ENCODE measurements at regions not wholly inside any gene's neighbourhood (a gene's known extent, or its start where the extent isn't known, plus 50 kb on each side); places are given as distances from the start of the nearest gene placed in this dataset.
"Not testable (repeated sequence)": the region's sequence is repeated elsewhere in the genome, so short reads cannot be mapped to it uniquely, and the experiment has no call there.

DNA sequence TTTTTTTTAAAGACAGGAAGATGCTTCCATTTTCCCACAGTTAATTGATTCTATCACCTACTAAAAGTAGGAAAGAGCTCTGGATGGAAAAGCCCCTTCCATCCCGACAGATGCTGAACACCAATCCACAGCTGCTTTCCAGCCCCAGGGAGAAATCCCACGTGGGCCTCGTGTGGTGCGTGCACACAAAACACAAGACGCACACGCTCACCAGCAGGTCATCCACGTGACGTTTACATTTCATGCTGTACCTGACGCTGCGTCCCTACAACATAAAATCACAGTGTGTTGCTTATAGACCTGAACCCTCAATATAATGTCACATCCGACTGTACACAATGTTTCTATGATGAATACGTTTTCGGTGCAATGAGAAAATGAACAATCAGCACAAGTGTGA, 50.2 kb upstream of the DACT2 start:
- no peak for DNase-seq (ENCODE audit: low read depth, low spot score)

DNA sequence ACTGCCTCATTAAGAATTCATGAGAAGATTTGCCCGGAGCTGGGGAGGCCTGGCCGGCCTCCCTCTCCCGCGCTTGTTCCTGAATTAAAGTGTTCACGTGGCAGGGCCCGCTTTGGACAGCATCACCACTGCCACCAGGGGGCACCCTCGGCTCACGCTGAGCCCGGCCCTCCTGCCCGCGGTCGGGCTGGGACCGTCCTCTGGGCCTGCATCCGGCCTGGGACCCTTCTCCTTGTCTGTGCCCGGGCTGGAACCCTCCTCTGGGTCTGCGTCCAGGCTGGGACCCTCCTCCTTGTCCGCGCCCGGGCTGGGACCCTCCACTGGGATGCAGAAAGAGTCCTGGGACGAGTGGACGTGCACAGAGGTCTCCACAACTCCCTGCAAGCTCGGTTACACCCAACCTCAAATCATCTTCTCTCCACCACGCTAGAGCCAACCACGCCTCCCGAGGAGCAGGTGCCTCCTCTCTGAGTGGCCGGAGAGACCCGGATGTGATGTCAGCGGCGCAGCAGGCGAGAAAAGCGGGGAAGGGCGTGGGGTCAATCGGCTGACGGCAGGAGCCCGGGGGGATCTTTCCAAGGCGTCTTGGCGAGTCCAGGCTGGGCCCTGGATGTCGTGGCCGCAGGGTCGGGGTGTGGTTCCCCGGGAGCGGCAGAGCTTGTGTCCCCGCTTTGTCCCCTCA, 50.9 kb upstream of the DACT2 start:
- DNase-seq (ENCODE audit: low read depth, low spot score) = peak; percentile 21

DNA sequence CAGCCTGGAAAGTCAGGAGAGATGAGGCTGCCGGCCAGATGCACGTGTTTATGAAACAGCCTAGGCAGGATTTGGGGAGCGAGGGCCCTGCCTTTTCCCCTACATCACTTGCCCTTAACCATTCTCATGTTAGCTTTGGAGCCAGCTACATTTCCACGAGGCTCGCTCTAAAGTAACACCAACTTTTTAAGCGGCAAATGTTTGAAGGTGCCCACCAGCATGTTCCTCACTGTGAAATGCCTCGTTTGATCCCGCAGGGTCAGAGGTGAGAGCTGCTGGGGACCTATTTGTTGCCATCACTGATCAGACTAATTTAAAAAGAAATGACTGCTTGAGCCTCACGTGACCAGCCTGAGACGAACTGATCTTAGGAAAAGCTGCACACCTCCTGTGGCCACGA, 51.6 kb upstream of the DACT2 start:
- no peak for DNase-seq (ENCODE audit: low read depth, low spot score)

DNA sequence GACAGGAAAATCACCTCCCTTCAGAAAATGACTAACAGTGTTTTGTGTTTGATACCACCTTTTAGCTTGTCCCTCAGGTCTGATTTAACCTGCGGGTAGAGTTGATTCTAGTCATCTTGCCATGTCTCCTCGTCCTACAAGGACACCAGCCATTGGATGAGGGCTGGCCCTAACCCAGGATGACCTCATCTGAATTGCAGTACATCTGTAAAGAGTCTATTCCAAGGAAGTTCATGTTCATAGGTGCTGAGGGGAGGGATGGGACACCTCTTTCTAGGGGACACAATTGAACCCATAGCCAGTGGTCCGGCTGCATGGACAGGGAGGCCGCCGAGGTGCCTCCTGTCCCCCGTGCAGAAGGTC, 52.0 kb upstream of the DACT2 start:
- no peak for DNase-seq (ENCODE audit: low read depth, low spot score)

DNA sequence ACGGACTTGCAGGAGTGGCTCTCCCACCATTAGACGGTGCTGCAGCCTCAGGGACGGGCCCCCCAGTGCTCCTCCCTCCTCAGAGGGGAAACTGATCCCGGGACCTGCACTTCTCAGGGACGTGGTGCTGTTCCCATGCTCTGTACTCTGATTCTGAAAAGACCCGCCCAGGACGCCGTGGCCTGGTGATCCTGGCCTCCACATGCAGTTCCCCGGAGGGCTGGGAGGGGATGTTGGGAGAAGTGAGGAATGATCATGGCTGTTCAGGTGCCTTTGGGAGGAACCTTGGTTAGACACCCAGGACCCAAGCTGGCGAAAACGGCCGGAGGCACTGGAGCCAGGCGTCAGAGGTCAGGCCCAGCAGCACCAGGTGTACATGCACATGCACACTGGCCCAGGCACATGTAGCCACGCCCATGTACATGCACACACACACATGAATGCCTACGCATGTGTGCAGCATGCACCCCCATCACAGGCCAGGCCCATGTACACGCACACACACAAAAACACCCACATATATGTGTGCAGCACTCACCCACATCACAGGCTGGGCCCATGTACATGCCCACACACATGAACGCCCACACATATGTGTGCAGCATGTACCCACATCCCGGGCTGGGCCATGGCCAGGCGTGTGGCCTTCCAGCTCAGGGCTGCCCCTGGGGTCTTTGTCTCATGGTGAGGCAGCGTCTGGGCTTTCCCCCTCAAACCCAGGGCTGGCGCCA, 52.6 kb upstream of the DACT2 start:
- DNase-seq (ENCODE audit: low read depth, low spot score) = no peak

DNA sequence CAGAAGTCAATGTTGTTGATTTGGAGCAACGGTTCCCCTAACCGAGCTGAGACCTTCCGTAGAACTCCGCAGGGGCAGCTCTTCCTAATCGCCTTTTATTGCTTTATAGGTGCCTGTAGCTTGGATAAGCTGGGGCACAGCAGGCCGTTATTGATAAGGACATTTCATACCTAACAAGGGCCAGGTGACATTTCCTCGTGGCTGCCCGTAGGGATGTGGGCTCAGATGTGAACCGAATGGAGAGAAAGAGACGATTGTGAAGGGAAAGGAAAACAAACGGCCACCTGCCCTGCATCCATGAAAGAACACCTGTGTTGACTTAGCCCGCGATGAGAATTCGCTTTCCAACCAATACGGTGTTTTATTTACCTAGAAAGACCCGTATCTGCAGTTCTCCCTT, 53.3 kb upstream of the DACT2 start:
- no peak for DNase-seq (ENCODE audit: low read depth, low spot score)

DNA sequence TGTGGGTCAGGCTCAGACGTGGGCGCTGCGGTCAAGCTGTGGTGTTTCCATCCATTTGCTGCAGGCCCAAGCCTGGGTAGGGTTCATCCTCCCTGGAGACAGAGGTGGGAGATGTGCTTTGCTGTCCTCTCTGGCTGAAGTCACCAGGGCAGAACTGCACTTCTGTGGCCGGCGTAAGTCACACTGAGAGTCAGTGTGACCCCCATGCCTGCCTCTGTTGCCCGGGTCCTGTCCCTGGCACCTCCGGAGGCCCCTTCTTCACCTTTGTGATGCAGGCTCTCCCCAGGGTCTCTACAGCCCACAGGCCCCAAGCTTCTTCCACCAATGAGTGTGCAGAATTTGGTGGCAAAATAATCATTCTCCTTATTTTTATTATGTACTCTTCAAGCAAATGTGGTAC, 53.8 kb upstream of the DACT2 start:
- DNase-seq (ENCODE audit: low read depth, low spot score) = no peak

DNA sequence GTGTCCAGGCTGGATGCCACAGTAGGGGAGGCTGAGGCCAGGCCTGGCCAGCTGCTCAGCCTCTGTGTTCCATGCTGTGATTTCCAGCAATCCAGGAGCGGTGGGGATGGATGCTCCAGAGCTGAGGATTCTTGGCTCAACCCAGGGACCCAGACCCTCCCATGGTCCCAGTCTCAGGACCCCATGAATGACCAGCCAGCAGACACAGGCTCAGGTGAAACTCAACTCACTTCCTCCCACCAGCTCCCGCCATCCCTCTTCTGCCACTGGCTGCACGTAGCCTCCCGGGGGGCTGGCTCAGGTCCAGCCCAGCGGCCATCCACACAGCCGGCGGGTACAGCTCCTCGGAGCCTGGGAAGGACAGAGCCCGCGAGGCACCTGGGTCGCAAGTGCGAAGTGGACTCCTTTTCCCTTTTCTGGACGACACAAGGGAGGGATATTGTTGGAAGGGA, 54.5 kb upstream of the DACT2 start:
- no peak for DNase-seq (ENCODE audit: low read depth, low spot score)

DNA sequence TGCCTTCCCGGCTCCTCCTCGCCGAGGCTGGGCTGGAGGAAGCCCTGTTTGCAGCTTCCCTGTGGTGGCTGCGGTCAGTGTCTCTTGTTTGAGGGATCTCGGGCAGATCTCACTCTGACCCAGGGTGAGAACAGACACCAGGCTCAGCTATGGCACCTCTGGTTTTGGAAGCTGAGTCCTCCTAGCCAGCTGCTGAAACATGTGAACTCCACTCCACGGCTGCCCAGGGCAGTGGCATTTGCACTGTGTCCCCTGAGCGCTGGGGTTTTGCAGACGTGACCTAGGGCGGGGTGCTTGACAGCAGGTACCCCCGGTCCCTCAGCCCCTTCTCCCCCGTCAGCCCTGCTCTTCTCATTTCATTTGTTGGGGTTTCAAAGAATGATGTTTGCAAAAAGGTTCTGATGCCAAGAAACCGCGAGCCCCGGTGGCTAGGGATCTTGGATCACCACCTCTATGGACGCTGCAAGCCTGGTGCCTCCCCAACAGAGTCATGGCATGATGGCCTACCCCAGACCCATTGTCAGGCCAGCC, 55.0 kb upstream of the DACT2 start:
- DNase-seq (ENCODE audit: low read depth, low spot score) = no peak

DNA sequence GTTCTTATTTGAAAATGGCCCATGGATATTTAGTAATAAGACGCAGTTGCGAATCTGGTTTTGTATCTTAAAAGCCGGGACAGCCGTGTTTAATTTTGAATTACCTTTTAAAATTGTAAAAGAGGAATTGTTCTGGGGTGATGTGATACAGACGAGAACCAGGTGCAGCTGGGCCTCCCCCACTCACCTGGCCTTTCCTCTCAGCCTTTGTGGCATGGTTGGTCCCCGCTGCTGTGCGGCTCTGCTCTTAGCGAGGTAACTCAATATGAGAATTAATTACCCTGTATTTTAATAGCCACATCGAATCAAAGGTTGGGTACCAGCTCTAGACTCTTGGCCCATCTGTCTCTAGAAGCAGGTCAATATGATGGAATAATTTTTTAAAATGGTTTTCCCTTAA, 56.5 kb upstream of the DACT2 start:
- no peak for DNase-seq (ENCODE audit: low read depth, low spot score)

DNA sequence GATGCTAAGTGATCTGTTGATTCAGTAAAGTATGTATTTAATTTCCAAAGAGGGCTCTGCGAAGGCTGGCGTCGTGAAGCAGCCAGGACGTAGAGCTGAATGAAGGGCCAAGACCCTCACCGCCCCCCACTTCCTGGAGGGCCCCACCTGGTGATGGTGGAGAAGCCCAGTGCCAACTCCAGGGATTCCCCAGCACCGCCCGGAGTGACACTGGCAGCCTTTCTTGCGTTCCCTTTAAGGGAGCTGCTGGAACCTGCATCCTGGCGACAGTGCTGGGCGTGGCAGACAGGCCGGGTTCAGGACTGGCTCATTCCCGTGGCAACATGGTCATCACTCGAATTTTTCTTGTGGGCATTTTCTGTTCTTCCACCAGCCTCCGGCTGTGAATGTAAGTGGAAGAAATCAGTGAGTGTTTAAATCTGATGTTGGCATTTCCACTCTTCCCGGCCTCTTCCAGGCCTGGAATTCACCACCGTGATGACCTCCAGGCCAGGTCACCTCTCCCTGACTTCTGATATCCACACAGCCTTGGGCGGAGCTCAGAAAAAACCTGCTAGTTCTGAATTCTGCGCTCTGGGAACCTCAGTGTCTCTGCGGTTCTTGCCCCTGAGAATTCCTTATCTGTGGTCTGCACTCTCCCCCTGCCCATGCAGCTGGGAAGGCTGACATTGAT, 57.4 kb upstream of the DACT2 start:
- DNase-seq (ENCODE audit: low read depth, low spot score) = no peak

DNA sequence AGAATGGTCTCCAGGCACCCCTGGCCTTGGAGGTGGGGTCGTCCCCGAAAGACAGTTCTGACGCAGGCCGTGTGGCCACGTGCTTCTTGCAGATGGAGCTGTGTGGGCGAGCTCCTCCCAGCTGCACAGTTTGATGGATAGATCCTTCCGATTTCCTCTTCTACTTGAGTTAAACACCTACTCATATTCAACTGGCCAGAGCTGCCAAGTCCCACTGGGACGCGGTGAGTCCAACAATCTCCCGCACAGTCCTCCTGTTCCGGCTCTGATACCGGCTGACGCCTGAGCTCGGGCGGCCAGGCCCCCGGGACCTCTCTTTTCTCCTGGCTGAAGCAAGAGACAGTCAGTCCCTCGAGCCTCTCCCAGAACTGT, 57.9 kb upstream of the DACT2 start:
- DNase-seq (ENCODE audit: low read depth, low spot score) = no peak

DNA sequence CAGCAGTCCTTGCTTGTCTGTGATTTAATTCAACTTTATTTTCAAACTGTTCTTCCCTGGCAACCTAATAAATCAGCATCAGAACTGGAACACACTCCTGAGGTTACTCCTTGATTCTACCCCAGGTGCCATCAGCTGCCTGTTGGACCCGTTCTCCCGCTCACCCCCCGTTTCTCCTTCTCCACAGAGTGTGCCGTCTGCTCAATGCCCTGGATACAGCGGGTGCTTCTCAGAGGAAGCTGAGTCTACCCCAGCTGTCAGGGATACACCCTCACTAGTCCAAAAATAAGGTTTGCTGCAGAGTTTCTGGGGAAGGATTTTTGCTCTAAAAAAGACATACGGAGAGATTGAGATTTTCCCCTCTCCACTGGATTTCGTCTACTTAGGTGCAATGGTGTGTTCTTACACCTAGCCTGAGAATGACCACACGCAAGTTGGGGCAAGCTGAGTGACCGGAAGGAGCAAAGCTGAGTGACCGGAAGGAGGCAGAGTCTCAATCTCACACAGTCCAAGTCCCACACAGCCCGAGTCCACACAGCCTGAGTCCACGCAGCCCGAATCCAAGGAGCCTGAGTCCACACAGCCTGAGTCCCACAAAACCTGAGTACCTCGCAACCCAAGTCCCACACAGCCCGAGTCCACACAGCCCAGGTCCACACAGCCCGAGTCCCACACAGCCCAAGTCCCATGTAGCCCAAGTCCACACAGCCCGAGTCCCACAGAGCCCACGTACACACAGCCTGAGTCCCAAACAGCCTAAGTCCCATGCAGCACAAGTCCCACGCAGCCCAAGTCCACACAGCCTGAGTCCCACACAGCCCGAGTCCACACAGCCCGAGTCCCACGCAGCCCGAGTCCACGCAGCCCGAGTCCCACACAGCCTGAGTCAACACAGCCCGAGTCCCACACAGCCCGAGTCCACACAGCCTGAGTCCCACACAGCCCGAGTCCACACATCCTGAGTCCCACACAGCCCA, 58.6 kb upstream of the DACT2 start:
- DNase-seq (ENCODE audit: low read depth, low spot score) = no peak

DNA sequence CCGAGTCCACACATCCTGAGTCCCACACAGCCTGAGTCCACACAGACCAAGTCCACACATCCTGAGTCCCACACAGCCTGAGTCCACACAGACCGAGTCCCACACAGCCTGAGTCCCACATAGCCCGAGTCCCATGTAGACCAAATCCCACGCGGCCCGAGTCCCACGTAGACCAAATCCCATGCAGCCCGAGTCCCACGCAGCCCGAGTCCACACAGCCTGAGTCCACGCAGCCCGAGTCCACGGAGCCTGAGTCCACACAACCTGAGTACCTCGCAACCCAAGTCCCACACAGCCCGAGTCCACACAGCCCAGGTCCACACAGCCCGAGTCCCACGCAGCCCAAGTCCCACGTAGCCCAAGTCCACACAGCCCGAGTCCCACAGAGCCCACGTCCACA, 60.0 kb upstream of the DACT2 start:
- not testable (repeated sequence) for DNase-seq (ENCODE audit: low read depth, low spot score)

DNA sequence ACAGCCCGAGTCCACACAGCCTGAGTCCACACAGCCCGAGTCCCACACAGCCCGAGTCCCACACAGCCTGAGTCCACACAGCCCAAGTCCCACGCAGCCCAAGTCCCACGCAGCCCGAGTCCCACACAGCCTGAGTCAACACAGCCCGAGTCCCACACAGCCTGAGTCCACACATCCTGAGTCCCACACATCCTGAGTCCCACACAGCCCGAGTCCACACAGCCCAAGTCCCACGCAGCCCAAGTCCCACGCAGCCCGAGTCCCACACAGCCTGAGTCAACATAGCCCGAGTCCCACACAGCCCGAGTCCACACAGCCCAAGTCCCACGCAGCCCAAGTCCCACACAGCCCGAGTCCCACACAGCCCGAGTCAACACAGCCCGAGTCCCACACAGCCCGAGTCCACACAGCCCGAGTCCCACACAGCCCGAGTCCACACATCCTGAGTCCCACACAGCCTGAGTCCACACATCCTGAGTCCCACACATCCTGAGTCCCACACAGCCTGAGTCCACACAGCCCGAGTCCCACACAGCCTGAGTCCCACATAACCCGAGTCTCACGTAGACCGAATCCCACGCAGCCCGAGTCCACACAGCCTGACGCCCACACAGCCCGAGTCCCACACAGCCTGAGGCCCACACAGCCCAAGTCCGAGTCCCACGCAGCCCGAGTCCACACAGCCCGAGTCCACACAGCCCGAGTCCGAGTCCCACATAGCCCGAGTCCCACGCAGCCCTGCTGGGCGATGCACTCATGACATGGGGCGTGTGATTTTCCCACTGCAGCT, 60.6 kb upstream of the SMOC2 start:
- DNase-seq (ENCODE audit: low read depth, low spot score) = not testable (repeated sequence)

DNA sequence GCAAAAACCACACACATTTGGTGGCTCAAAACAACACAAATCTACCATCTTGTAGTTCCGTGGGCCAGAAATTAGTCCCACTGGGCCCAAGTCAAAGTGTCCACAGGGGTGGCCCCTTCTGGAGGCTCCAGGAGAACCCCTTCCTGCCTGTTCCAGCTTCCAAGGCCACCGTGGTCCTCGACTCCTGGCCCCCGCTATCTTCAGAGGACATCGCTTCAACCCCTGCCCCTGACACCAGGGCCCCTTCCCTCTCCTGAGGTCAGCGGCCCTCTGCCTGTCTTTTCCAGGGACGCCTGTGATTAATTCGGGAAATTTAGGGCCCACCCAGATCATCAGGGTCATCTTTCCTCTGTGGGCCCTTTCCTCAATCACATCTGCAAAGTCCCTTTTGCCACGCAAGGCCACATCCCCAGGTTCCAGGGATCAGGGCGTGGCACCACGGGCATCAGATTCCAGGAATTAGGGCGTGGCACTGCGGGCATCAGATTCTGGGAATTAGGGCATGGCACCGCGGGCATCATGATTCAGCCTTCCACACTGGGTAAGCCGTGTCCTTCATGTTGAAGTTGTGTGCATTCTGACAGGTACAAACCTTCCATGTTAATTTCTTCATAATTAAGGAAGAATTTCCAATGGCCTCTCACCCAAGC, 59.9 kb upstream of the SMOC2 start:
- no peak for DNase-seq (ENCODE audit: low read depth, low spot score)

DNA sequence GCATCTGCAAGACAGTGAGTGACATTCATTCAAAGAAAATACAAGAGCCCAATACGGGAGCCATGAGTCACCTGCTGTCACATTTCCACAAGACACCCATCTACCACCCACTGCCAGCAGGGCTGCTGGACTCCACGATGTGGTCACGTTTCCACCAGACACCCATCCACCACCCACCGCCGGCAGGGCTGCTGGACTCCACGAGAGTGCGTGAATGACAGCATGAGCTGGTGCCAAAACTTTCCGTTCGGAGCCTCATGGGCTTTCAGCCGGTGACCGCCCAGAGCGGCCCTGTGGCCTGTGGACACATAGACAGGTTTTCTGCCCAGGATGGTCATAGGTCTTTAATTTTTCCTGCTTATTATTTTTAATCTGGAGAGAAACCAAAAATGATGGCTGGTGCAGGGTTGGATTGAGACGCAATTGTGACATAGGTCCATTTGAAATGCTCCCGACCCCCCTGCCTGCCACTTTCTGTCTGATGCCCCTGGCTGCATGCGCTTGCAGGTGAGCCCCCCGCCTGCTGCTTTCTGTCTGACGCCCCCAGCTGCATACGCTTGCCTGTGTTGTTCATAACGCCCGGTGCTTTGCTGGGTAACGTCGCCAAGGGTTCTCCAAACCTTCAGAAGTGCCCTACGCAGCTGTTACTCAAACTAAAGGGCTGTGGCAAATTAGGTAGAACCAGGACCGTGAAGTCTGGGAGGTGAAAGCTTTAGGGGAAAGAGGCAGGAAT, 59.1 kb upstream of the SMOC2 start:
- DNase-seq (ENCODE audit: low read depth, low spot score) = no peak

DNA sequence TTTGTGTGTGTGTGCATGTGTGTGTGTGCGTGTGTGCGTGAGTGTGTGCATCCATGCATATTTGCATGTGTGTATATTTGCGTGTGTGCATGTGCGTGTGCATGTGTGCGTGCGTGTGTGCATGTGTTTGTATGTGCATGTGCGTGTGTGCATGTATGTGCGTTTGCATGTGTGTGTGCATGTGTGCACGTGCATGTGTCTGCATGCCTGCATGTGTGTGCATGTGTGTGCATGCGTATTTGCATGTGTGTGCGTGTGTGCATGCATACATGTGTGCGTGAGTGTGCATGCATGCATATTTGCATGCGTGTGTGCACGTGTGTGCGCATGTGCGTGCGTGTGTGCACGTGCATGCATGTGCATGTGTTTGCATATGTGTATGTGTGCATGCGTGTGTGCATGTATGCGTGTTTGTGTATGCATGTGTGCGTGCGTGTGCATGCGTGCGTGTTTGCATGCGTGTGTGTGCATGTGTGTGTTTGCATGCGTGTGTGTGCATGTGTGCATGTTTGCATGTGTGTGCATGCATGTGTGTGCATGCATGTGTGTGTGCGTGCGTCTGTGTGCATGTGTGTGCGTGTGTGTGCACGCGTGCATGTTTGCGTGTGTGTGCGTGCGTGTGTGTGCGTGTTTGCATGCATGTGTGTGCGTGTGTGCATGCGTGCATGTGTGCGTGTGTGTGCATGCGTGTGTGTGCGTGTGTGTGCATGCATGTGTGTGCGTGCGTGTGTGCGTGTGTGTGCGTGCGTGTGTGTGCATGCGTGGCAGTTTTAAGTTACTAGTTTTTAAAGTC, 57.7 kb upstream of the SMOC2 start:
- DNase-seq (ENCODE audit: low read depth, low spot score) = no peak

All from activated naive CD8-positive, alpha-beta T cell treated with anti-CD3 and anti-CD28 coated beads, Interleukin-2, amount 50 U/mL, for 16 hours (primary cell).